HepG2 (cell line): ENCODE measurements at regions not wholly inside any gene's neighbourhood (a gene's known extent, or its start where the extent isn't known, plus 50 kb on each side); places are given as distances from the start of the nearest gene placed in this dataset.

Experiments
- MAZ ChIP-seq, 2 experiments: sonication (generic) in 1 of 2; formaldehyde crosslinking in 1 of 2; IDR thresholded peaks; 2 replicates each; pipeline versions ENCODE4 v1.5.0 to v1.6.1; 2012 to 2020; ENCODE audit warnings: low read depth in 2 of 2, mild to moderate bottlenecking in 2 of 2, borderline replicate concordance in 1 of 2, improper control_type of control experiment in 1 of 2, low read length in 1 of 2, missing genetic modification reagents in 1 of 2, moderate library complexity in 1 of 2
- ZBTB20 ChIP-seq: sonication (generic); formaldehyde crosslinking; IDR thresholded peaks from 2 replicates; pipeline ENCODE4 v1.8.1; 2023; ENCODE audit warnings: missing genetic modification reagents, low read depth, mild to moderate bottlenecking, borderline replicate concordance
- TF ChIP-seq, protein P1 (sequence below): sonication (generic); formaldehyde crosslinking; IDR thresholded peaks from 2 replicates; pipeline ENCODE4 v1.4.0; 2020; ENCODE audit warnings: missing genetic modification reagents
- TF ChIP-seq, protein P2 (sequence below): sonication (generic); formaldehyde crosslinking; IDR thresholded peaks from 2 replicates; pipeline ENCODE4 v1.5.0; 2020; ENCODE audit warnings: mild to moderate bottlenecking, missing genetic modification reagents

GRCh38 chr5:57684299-57684702 is 201.7 kb upstream of the ACTBL2 start (continued):
- TF ChIP-seq, protein P1, sequence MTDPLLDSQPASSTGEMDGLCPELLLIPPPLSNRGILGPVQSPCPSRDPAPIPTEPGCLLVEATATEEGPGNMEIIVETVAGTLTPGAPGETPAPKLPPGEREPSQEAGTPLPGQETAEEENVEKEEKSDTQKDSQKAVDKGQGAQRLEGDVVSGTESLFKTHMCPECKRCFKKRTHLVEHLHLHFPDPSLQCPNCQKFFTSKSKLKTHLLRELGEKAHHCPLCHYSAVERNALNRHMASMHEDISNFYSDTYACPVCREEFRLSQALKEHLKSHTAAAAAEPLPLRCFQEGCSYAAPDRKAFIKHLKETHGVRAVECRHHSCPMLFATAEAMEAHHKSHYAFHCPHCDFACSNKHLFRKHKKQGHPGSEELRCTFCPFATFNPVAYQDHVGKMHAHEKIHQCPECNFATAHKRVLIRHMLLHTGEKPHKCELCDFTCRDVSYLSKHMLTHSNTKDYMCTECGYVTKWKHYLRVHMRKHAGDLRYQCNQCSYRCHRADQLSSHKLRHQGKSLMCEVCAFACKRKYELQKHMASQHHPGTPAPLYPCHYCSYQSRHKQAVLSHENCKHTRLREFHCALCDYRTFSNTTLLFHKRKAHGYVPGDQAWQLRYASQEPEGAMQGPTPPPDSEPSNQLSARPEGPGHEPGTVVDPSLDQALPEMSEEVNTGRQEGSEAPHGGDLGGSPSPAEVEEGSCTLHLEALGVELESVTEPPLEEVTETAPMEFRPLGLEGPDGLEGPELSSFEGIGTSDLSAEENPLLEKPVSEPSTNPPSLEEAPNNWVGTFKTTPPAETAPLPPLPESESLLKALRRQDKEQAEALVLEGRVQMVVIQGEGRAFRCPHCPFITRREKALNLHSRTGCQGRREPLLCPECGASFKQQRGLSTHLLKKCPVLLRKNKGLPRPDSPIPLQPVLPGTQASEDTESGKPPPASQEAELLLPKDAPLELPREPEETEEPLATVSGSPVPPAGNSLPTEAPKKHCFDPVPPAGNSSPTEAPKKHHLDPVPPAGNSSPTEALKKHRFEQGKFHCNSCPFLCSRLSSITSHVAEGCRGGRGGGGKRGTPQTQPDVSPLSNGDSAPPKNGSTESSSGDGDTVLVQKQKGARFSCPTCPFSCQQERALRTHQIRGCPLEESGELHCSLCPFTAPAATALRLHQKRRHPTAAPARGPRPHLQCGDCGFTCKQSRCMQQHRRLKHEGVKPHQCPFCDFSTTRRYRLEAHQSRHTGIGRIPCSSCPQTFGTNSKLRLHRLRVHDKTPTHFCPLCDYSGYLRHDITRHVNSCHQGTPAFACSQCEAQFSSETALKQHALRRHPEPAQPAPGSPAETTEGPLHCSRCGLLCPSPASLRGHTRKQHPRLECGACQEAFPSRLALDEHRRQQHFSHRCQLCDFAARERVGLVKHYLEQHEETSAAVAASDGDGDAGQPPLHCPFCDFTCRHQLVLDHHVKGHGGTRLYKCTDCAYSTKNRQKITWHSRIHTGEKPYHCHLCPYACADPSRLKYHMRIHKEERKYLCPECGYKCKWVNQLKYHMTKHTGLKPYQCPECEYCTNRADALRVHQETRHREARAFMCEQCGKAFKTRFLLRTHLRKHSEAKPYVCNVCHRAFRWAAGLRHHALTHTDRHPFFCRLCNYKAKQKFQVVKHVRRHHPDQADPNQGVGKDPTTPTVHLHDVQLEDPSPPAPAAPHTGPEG (CRISPR knock-in tag): no peak
- TF ChIP-seq ZBTB20 (CRISPR knock-in tag): no peak
- TF ChIP-seq, protein P2, sequence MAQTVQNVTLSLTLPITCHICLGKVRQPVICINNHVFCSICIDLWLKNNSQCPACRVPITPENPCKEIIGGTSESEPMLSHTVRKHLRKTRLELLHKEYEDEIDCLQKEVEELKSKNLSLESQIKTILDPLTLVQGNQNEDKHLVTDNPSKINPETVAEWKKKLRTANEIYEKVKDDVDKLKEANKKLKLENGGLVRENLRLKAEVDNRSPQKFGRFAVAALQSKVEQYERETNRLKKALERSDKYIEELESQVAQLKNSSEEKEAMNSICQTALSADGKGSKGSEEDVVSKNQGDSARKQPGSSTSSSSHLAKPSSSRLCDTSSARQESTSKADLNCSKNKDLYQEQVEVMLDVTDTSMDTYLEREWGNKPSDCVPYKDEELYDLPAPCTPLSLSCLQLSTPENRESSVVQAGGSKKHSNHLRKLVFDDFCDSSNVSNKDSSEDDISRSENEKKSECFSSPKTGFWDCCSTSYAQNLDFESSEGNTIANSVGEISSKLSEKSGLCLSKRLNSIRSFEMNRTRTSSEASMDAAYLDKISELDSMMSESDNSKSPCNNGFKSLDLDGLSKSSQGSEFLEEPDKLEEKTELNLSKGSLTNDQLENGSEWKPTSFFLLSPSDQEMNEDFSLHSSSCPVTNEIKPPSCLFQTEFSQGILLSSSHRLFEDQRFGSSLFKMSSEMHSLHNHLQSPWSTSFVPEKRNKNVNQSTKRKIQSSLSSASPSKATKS (CRISPR knock-in tag): no peak
- TF ChIP-seq MAZ (IDR thresholded peaks at IDR 0.05; ENCODE audit: borderline replicate concordance, low read depth, low read length): no peak
- TF ChIP-seq MAZ (CRISPR knock-in tag; IDR thresholded peaks at IDR 0.05; ENCODE audit: low read depth): no peak
